NCI-H2171 (cell line): ENCODE measurements at regions not wholly inside any gene's neighbourhood (a gene's known extent, or its start where the extent isn't known, plus 50 kb on each side); places are given as distances from the start of the nearest gene placed in this dataset.
"Not testable (repeated sequence)": the region's sequence is repeated elsewhere in the genome, so short reads cannot be mapped to it uniquely, and the experiment has no call there.

Source experiments
- DNase-seq: peaks from one replicate; lab custom pipeline; 2025; lab: John Stamatoyannopoulos, UW

DNA sequence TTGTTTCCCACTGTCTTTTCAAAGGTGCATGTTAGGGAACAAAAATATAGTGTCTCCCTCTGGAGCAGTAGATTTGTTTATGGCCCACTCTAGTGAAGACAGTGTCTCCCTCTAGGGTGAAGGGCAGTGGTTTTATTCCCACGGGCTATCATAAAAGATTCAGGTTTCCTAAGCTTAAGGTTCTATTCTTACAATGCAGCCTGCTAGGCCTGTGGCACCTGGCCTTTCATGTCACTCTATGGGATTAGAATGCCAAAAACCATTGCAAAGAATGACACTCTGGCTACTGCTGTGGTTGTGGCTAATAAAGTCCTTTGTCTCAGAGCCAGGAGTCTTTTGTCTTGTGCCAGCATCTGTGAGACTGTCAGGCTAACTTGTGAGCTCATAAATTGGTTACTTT, 92.6 kb upstream of the GPR39 start:
- DNase-seq = not testable (repeated sequence)

DNA sequence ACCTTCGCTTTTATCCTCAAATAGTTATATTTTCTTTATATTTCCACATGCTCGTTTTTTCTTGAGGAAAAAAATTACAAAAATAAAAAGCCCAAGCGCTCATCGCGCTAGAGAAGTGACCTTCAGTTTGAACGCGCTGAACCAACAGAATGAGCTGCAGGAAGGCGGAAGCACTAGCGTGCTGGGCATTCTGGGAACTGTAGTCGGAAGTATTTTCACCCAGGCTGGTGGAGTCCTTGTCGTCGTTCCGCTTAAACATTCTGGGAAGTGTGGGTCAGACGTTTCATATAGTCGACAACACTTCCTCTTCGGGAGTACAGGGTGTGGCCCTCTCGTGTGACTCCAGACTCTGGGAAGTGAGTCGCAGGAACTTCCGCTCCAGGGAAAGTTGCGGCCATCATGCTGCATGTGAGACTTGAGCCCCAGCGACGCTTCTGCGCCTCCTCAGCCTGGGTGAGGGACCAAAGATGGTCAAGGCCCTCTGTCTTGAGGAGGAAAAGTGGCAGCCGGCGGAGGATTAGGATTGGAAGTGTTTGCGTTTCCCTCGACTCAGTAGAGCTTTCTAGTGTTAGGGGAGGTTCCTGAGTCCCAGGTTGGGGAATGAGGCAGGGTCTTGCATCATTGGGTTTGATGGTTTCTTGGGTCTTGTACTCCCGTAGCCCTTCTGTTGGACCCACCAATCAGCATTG, 84.1 kb upstream of the GPR39 start:
- not testable (repeated sequence) for DNase-seq

DNA sequence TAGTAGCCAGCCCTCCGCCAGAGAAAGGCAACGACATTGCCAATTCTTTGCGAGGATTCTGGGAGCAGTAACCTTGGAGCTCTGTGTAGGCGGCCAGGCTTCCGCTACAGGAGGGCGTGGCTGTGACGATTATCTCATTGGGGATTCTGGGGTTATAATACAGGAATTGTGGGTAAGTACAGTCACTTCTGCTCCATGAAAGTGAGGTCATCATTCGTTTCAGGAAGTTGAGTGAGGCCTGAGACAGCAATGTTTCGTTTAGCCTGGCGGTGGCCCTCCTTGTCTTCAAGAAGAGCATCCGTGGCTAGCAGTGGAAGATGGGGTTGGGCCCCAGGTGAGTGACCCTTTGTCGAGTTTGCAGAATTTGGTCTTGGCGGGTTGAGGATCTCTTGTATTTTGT, 79.5 kb upstream of the GPR39 start:
- not testable (repeated sequence) for DNase-seq

DNA sequence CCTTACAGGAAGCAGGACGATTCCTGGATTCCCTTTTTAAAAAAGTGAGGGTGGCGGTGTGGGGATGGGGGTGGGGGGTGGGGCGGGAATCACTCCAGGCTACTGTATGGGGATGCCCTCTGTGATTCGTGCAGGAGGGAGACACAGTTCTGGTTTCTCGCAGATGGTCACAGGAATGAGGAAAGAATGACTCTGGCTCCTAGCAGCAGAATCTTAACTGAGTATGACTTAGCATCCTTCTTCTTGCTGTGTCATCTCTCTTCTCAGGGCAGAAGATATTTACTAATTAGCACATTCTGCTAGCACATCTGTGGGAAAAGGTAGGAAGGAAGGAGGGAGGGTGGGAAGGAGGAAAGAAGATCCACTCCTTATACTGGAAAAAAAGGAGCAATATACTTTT, 78.8 kb upstream of the GPR39 start:
- not testable (repeated sequence) for DNase-seq

DNA sequence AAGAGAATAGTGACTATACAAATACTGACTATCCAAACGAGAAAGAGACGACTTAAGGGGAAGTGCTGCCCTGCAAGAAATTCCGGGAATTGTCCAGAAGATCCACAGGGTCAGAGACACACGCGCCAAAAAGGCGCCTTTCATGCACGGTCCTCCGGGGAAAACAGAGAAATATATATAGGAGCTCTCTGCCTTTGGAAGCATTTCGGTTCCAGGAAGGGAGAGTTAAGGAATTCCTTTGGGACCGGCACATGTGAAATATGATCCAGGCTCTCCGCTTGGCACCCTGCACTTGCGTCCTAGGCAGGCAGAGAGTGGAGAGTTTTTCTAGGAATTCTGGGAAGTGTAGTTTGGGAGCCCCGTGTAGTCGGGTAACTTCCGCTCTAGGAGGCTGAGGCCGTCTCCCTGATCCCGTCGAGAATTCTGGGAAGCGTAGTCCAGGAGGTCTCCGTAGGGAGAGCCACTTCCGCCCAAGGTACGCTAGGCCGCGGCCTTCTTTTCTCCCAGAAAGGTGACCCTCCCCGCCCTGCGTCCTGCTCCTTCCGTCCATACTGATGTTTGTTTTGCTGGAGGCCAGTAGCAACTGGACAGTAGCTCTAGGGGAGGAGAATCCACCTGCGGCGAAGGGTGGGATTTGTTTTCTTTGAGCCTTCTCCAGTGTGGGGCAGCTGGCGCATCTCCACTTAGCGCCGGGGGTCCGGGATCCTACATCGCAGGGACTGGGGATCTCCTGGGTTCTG, 69.4 kb upstream of the GPR39 start:
- peak; percentile 53 for DNase-seq

DNA sequence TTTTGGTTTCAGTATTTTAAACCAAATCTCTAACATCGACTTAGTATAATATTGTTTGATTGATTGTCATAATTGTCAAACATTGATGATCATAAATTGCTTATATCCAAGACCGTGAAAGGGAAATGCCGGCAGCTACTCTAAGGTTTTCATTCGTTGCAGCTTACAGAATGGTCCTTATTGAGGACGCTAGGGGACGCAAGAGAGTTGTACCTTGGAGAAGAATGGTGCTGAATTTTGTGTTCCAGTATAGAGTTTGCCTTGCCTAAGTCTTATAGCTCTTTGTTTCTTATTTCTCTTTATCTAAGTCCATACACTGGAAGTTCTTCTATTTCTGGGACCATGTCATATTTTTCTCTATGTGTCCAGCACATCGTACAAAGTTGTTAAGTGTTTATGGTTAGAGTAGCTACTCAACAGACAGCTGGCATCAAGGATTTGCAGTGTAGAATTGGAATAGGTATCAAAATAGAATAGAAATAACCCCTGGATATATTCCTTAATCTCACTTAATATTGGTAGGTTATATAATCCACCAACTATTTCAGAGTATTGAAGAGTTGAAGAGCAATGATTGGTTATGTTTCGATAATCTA, 67.4 kb upstream of the GPR39 start:
- not testable (repeated sequence) for DNase-seq

DNA sequence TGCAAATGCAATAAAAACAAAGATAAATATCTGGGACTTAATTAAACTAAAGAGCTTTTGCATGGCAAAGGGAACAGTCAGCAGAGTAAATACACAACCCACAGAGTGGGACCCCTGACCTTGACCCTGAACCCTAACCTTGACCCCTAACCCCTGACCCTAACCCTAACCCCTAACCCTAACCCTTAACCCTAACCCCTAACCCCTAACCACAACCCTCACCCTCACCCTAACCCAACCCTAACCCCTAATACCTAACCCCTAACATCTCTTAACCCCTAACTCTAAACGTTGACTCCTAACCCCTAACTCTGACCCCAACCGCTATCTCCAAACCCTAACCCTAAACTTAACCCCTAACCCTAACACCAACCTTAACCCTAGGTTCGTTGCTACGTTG, 64.9 kb upstream of the GPR39 start:
- DNase-seq = not testable (repeated sequence)

DNA sequence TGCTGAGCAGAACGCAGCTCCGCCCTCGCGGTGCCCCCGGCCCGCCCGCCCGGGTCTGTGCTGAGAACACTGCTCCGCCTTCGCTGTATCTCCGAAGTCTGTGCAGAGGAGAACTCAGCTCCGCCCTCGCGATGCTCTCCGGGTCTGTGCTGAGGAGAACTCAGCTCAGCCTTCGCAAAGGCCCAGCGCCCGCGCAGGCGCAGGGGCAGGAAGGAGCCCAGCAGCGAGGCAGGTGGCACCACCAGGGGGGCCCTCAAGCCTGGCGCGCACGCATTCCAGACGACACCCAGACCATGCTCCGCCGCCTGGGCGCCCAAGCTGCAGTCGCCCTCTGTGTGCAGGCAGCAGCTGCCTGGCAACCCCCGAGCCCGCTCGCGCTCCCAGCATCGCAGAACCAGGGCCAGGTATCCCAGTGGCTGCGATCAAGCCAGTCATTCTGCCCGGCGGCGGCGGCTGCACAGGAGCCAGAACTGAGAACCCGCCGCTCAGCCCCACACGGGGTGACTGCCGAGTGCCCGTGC, 64.1 kb upstream of the GPR39 start:
- DNase-seq = peak; percentile 45

DNA sequence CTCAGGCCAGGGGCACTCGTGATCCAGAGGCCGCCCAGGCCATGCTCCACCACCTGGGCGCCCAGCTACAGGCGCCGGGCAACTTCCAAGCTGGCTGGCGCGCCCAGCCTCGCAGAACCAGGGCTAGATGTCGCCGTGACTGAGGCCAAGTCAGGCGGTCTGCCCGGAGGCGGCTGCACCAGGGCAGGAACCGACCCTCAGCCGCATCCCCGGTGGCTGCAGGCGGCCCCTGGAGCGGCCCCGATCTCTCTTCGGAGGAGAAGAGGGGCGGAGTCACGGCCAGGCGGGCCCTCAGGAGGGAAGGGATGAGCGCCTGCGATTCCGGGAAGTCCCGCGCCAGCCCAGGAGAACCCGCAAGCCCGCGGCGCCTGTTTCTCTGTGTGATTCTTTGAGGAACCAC, 63.2 kb upstream of the GPR39 start:
- DNase-seq = not testable (repeated sequence)

DNA sequence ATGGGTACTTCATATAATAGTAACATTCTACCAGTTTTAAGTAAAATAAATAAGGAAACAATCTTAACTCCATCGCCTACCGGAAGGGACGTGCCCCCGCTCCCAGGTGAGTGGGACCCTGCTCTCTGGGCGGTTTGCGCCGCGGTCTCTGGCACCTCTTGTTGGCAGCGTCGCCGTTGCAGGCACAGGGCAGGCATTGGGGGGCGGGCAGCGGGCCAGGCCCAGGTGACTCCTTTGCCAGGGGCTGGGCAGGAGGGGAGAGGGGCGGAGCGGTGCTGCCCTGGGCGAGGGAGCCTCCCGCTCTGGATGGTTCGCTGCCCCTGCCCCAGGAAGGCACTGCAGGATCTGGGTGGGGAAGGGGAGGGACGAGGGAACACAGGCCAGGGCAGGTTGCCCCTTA, 55.6 kb upstream of the GPR39 start:
- DNase-seq = not testable (repeated sequence)

DNA sequence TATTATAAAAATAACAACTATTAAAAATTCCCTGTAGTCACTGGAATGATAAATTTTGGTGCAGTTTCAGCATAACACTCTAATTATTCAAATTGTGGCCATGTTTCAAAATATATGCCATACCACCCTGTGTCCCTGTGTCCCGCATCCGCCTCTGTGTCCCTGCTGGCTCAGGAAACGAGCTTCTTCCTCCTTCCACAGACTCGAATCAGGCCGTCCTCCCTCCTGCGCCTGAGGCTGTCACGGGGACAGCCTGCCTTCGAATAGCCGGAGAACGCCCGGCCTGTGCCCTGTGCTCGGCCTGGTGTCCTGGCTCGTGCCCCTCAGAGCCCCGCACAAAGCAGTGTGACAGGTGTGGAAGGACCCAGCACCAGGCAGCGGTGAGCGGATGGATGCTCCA, 55.1 kb upstream of the GPR39 start:
- not testable (repeated sequence) for DNase-seq

DNA sequence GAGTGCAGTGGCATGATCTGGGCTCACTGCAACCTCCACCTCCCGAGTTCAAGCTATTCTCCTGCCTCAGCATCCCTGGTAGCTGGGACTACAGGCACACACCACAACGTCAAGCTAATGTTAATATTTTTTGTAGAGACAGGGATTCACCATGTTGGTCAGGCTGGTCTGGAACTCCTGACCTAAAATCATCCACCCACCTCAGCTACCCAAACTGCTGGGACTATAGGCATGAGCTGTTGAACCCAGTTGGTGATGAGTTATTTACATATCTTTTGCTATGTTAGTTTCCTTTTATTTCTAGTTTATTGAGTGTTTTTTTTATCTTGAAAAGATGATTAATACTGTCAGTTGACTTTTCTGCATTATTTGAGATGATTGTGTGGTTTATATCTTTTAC, 53.3 kb upstream of the GPR39 start:
- not testable (repeated sequence) for DNase-seq

DNA sequence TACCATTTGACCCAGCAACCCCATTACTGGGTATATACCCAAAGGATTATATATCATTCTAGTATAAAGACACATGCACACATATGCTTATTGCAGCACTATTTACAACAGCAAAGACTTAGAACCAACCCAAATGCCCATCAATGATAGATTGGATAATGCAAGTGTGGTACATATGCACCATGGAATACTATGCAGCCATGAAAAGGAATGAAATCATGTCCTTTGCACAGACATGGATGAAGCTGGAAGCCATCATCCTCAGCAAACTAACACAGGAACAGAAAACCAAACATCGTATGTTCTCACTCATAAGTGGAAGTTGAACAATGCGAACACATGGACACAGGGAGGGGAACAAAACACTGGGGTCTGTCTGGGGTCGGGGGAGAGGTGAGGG, 50.6 kb upstream of the GPR39 start:
- not testable (repeated sequence) for DNase-seq

DNA sequence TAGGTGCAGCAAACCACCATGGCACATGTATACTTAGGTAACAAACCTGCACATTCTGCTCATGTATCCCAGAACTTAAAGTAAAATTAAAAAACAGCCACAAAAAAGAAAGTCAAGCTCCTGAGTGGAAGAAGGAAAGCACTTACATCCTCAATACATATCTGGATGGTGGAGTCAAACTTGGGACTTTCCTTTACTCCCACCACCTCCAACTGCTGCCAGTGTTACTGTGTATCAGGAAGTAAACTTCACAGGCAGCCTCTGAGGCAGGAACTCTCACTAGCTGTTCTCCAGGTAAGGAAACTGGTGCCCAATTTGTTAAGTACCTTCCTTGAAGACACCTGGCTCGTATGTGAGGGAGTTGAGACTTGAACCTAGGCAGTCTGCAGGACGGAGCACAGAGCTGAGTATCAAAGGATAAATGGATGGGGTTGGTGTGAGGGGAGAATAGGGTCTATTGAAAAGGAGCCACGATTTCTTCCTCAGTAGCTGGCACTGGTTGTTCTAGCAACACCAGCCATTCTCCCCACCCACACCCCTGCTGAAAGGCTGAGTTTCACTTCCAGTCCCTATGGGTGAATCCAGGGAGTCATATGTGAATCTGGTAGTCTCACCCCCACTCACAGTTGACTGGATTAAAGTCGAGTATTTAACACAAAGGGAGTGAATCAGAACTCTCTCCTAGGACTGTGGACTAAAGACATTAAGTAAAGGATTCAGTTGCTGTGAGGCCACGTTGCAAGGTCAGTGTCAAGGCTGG, 50.0 kb upstream of the GPR39 start:
- no peak for DNase-seq
